ENCODE measurements at regions not wholly inside any gene's neighbourhood (a gene's known extent, or its start where the extent isn't known, plus 50 kb on each side); places are given as distances from the start of the nearest gene placed in this dataset.

GRCh38 chr7:89517815-89518214 lies 636.5 kb upstream of the STEAP1 start:
- TF ChIP-seq CTCF (IDR thresholded peaks at IDR 0.05; ENCODE audit: low read depth, low read length) (no peak), EZH2phosphoT487 (IDR thresholded peaks at IDR 0.05; ENCODE audit: low read depth) (no peak)

All from OCI-LY3 (cell line).